IMR-90 (cell line): ENCODE measurements at regions not wholly inside any gene's neighbourhood (a gene's known extent, or its start where the extent isn't known, plus 50 kb on each side); places are given as distances from the start of the nearest gene placed in this dataset.

Source experiments
- ATAC-seq: fragments of 200-7000 bp; cut with Tn5 transposase; 2 replicates; pipeline ENCODE4 v1.9.1; 2020; ENCODE audit warnings: low read depth, mild to moderate bottlenecking, moderate library complexity
- BruUV-seq: library from RNA; stranded (reverse); fragments of 400-500 nt; replicated peaks from 2 replicates; lab custom pipeline; 2021; lab: Mats Ljungman, UMichigan
- CTCF ChIA-PET: fragments of 300-600 bp; formaldehyde crosslinking; extraction: SDS; loops from one replicate; lab custom pipeline; 2021; ENCODE audit warnings: antibody characterized with exemption; lab: Yijun Ruan, JAX
- POLR2A ChIA-PET: fragments of 300-600 bp; sonication (Branson Sonifier 250); formaldehyde crosslinking; loops from one replicate; lab custom pipeline; 2022; ENCODE audit warnings: antibody characterized with exemption; ENCODE audit not compliant: unreplicated experiment; lab: Charles Lee
- DNase-seq: peaks from one replicate; pipeline ENCODE4 v3.0.0; 2013
- H2AFZ ChIP-seq: replicated peaks from 2 replicates; pipeline ENCODE3; 2013; ENCODE audit warnings: low read length, mild to moderate bottlenecking; ENCODE audit not compliant: poor library complexity
- H2AK5ac ChIP-seq: 2 replicates; pipeline ENCODE4 v1.6.1; 2013; ENCODE audit warnings: low read depth, low read length, inconsistent platforms
- H2AK9ac ChIP-seq: replicated peaks from 2 replicates; pipeline ENCODE3; 2013; ENCODE audit warnings: mild to moderate bottlenecking, low read depth, low read length, moderate library complexity; ENCODE audit not compliant: poor library complexity
- H2BK120ac ChIP-seq: 2 replicates; pipeline ENCODE4 v1.6.1; 2013; ENCODE audit warnings: low read depth, low read length, inconsistent platforms
- H2BK15ac ChIP-seq: 3 replicates; pipeline ENCODE4 v1.6.1; 2013; ENCODE audit warnings: low read depth, low read length, inconsistent platforms
- H2BK20ac ChIP-seq: 2 replicates; pipeline ENCODE4 v1.6.1; 2013; ENCODE audit warnings: low read depth, mild to moderate bottlenecking, inconsistent platforms, low read length, moderate library complexity
- H2BK5ac ChIP-seq: 2 replicates; pipeline ENCODE4 v1.6.1; 2013; ENCODE audit warnings: mild to moderate bottlenecking, low read depth, low read length, inconsistent platforms; ENCODE audit not compliant: poor library complexity, severe bottlenecking
- H3K14ac ChIP-seq: replicated peaks from 2 replicates; pipeline ENCODE4 v1.6.1; 2013; ENCODE audit warnings: low read depth, low read length, inconsistent platforms
- H3K18ac ChIP-seq: 2 replicates; pipeline ENCODE4 v1.6.1; 2013; ENCODE audit warnings: low read depth, low read length, control low read depth
- H3K23ac ChIP-seq: 2 replicates; pipeline ENCODE4 v1.6.1; 2013; ENCODE audit warnings: low read depth, low read length, inconsistent platforms
- H3K27ac ChIP-seq: 2 replicates; pipeline ENCODE4 v1.5.1; 2013; ENCODE audit warnings: mild to moderate bottlenecking, control low read depth, low read length; ENCODE audit not compliant: insufficient read depth
- H3K27me3 ChIP-seq: 2 replicates; pipeline ENCODE4 v1.6.1; 2013; ENCODE audit warnings: low read length; ENCODE audit not compliant: control insufficient read depth, insufficient read depth
- H3K36me3 ChIP-seq: 2 replicates; pipeline ENCODE4 v1.6.1; 2013; ENCODE audit warnings: low read length, mixed read lengths; ENCODE audit not compliant: control insufficient read depth, insufficient read depth
- H3K4ac ChIP-seq: 2 replicates; pipeline ENCODE4 v1.6.1; 2013; ENCODE audit warnings: low read depth, low read length, inconsistent platforms
- H3K4me1 ChIP-seq: 2 replicates; pipeline ENCODE4 v1.6.1; 2013; ENCODE audit warnings: low read length, mixed read lengths; ENCODE audit not compliant: control insufficient read depth, insufficient read depth
- H3K4me2 ChIP-seq: 2 replicates; pipeline ENCODE4 v1.6.1; 2013; ENCODE audit warnings: low read depth, mild to moderate bottlenecking, control low read depth, low read length, moderate library complexity
- H3K4me3 ChIP-seq: 2 replicates; pipeline ENCODE4 v1.5.1; 2013; ENCODE audit warnings: low read depth, mild to moderate bottlenecking, control low read depth, low read length, moderate library complexity; ENCODE audit not compliant: insufficient read depth
- H3K56ac ChIP-seq: 2 replicates; pipeline ENCODE4 v1.6.1; 2013; ENCODE audit warnings: low read length, inconsistent platforms; ENCODE audit not compliant: insufficient read depth; ENCODE audit errors: extremely low read depth
- H3K79me1 ChIP-seq, 2 experiments: 2 replicates each; pipeline ENCODE4 v1.6.1; 2013; ENCODE audit warnings: low read length in 2 of 2, inconsistent platforms in 1 of 2, low read depth in 1 of 2
- H3K9ac ChIP-seq: 2 replicates; pipeline ENCODE4 v1.6.1; 2013; ENCODE audit warnings: low read depth, low read length, control low read depth
- H3K9me1 ChIP-seq: 2 replicates; pipeline ENCODE4 v1.6.1; 2013; ENCODE audit warnings: low read length, inconsistent platforms; ENCODE audit not compliant: insufficient read depth
- H3K9me3 ChIP-seq: 2 replicates; pipeline ENCODE4 v1.6.1; 2013; ENCODE audit warnings: low read length; ENCODE audit not compliant: control insufficient read depth, insufficient read depth
- H4K20me1 ChIP-seq: 2 replicates; pipeline ENCODE4 v1.6.1; 2013; ENCODE audit warnings: low read length, inconsistent platforms; ENCODE audit not compliant: insufficient read depth
- H4K5ac ChIP-seq: 2 replicates; pipeline ENCODE4 v1.6.1; 2013; ENCODE audit warnings: mild to moderate bottlenecking, low read depth, low read length, control low read depth
- H4K8ac ChIP-seq, 2 experiments: 2 replicates each; pipeline ENCODE4 v1.6.1; 2013; ENCODE audit warnings: low read depth in 2 of 2, low read length in 2 of 2, control low read depth in 1 of 2, inconsistent platforms in 1 of 2
- H4K91ac ChIP-seq: 2 replicates; pipeline ENCODE4 v1.6.1; 2013; ENCODE audit warnings: low read depth, low read length, inconsistent platforms; ENCODE audit not compliant: insufficient read depth
- BHLHE40 ChIP-seq: fragments of 150-350 bp; IDR thresholded peaks from 2 replicates; pipeline ENCODE4 v1.6.1; 2016; ENCODE audit warnings: mild to moderate bottlenecking, low read depth, low read length
- CEBPB ChIP-seq: IDR thresholded peaks from 2 replicates; pipeline ENCODE4 v1.6.1; 2012; ENCODE audit warnings: low read depth, low read length, improper control_type of control experiment
- MXI1 ChIP-seq: IDR thresholded peaks from 2 replicates; pipeline ENCODE4 v1.6.1; 2012; ENCODE audit warnings: low read depth, mild to moderate bottlenecking, low read length, moderate library complexity, borderline replicate concordance
- NFE2L2 ChIP-seq: fragments of 150-350 bp; IDR thresholded peaks from 2 replicates; pipeline ENCODE4 v1.6.1; 2016; ENCODE audit warnings: low read depth, mild to moderate bottlenecking, low read length
- POLR2A ChIP-seq: IDR thresholded peaks from 2 replicates; pipeline ENCODE4 v1.6.1; 2012; ENCODE audit warnings: mild to moderate bottlenecking, low read depth, low read length
- RCOR1 ChIP-seq: IDR thresholded peaks from 2 replicates; pipeline ENCODE4 v1.6.1; 2012; ENCODE audit warnings: mild to moderate bottlenecking, low read length, improper control_type of control experiment; ENCODE audit not compliant: insufficient replicate concordance
- dilution Hi-C: fragments of 300-500 bp; cut with HindIII; formaldehyde crosslinking; loops from one replicate; pipeline ENCODE4 v1.14.3; 2018; ENCODE audit warnings: low sequenced_read_pairs; ENCODE audit not compliant: unreplicated experiment
- in situ Hi-C: fragments of 300-500 bp; cut with MboI; formaldehyde crosslinking; loops from 3 replicates; pipeline ENCODE4 v1.14.3; 2019; ENCODE audit warnings: low sequenced_read_pairs, inconsistent platforms, mixed read lengths
- intact Hi-C: fragments of 100-400 bp; cut with micrococcal nuclease; formaldehyde crosslinking; loops from 2 replicates; pipeline ENCODE4 v1.10.0; 2022
- TF ChIP-seq, protein P1 (sequence below): fragments of 150-350 bp; IDR thresholded peaks from 2 replicates; pipeline ENCODE4 v1.6.1; 2017; ENCODE audit warnings: mild to moderate bottlenecking, antibody characterized with exemption, low read length, low read depth

DNA sequence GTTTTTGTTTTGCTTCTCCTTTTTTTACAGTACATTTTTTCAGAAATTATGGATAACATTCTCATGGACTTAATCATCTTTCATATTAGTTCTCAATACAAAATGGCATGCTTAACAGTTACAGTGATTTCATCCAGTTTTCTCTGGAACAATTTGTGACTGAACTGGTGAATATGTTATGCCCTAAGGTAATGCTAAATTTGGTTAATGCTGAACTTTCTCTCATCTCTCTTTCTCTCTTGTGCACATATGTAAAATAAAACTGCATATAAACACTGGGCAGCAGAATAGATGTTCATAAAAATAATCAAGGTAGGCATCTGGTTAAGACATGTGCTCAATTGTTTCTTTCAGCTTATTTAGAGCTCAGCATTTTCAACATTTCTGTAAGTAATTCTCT, 196.3 kb upstream of the TMEFF2 start:
- no peaks in the 10 kb centered on the region for H3K36me3 ChIP-seq
- POLR2A ChIA-PET = no interaction called here
- no peaks in the 10 kb centered on the region for H4K20me1 ChIP-seq
- no peak overlapping the region for H4K5ac ChIP-seq
- no peaks in the 10 kb centered on the region for H3K9me1 ChIP-seq
- H3K23ac ChIP-seq = no peak overlapping the region
- no TSS peak for BruUV-seq
- H3K27me3 ChIP-seq = no peaks in the 10 kb centered on the region
- intact Hi-C loops (no loop called here), dilution Hi-C loops (no loop called here), in situ Hi-C loops (no loop called here)
- no peak overlapping the region for H2AK9ac ChIP-seq
- H2AFZ ChIP-seq = no peak overlapping the region
- H3K4me2 ChIP-seq = no peak overlapping the region
- no peaks in the 10 kb centered on the region for H3K79me1 ChIP-seq
- H3K14ac ChIP-seq = no peak overlapping the region
- no peaks in the 10 kb centered on the region for H3K9me3 ChIP-seq
- no peak overlapping the region for H4K91ac ChIP-seq
- CTCF ChIA-PET = no interaction called here
- no peak overlapping the region for H3K56ac ChIP-seq
- H2BK120ac ChIP-seq = no peak overlapping the region
- no peak overlapping the region for H2BK20ac ChIP-seq
- no peak overlapping the region for H3K18ac ChIP-seq
- H4K8ac ChIP-seq = no peak overlapping the region
- no peaks in the 10 kb centered on the region for H3K4me1 ChIP-seq
- ATAC-seq (no peak), DNase-seq (no peak)
- TF ChIP-seq BHLHE40 (no peak), MXI1 (no peak), NFE2L2 (no peak), POLR2A (no peak), CEBPB (no peak), RCOR1 (no peak)
- TF ChIP-seq, protein P1, sequence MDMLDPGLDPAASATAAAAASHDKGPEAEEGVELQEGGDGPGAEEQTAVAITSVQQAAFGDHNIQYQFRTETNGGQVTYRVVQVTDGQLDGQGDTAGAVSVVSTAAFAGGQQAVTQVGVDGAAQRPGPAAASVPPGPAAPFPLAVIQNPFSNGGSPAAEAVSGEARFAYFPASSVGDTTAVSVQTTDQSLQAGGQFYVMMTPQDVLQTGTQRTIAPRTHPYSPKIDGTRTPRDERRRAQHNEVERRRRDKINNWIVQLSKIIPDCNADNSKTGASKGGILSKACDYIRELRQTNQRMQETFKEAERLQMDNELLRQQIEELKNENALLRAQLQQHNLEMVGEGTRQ = no peak
- H2BK5ac ChIP-seq = no peak overlapping the region
- H3K9ac ChIP-seq = no peak overlapping the region
- H2AK5ac ChIP-seq = no peak overlapping the region
- H3K4me3 ChIP-seq = no peak overlapping the region
- no peak overlapping the region for H3K27ac ChIP-seq
- no peak overlapping the region for H3K4ac ChIP-seq
- H2BK15ac ChIP-seq = no peak overlapping the region
